Calu3 (cell line): ENCODE measurements at regions not wholly inside any gene's neighbourhood (a gene's known extent, or its start where the extent isn't known, plus 50 kb on each side); places are given as distances from the start of the nearest gene placed in this dataset.

Experiments
- BruUV-seq: library from RNA; stranded (reverse); fragments of 400-500 nt; replicated peaks from 2 replicates; lab custom pipeline; 2021; lab: Mats Ljungman, UMichigan
- CTCF ChIA-PET: fragments of 300-600 bp; sonication (Branson Sonifier 250); formaldehyde crosslinking; loops from one replicate; lab custom pipeline; 2022; ENCODE audit warnings: antibody characterized with exemption; lab: Charles Lee
- DNase-seq: peaks from one replicate; pipeline ENCODE4 v3.0.0; 2022
- H3K27ac Mint-ChIP-seq: one replicate; pipeline ENCODE4 v1.8.0; 2022; ENCODE audit warnings: mixed read lengths; ENCODE audit not compliant: unreplicated experiment
- H3K27me3 Mint-ChIP-seq: one replicate; pipeline ENCODE4 v1.8.0; 2022; ENCODE audit warnings: mixed read lengths; ENCODE audit not compliant: unreplicated experiment
- H3K36me3 Mint-ChIP-seq: one replicate; pipeline ENCODE4 v1.8.0; 2022; ENCODE audit warnings: mild to moderate bottlenecking, moderate library complexity, mixed read lengths; ENCODE audit not compliant: insufficient read depth, unreplicated experiment
- H3K4me1 Mint-ChIP-seq: one replicate; pipeline ENCODE4 v1.8.0; 2022; ENCODE audit warnings: mild to moderate bottlenecking, low read depth, mixed read lengths; ENCODE audit not compliant: unreplicated experiment
- H3K4me3 Mint-ChIP-seq: one replicate; pipeline ENCODE4 v1.8.0; 2022; ENCODE audit warnings: mild to moderate bottlenecking, low read depth, moderate library complexity, mixed read lengths; ENCODE audit not compliant: unreplicated experiment
- H3K9me3 Mint-ChIP-seq: one replicate; pipeline ENCODE4 v1.8.0; 2022; ENCODE audit warnings: low read depth, mixed read lengths; ENCODE audit not compliant: unreplicated experiment
- intact Hi-C: fragments of 100-400 bp; cut with micrococcal nuclease; formaldehyde crosslinking; loops from one replicate; pipeline ENCODE4 v1.10.0; 2022; ENCODE audit not compliant: unreplicated experiment
- TF ChIP-seq, protein P1 (sequence below): fragments of 200-600 bp; IDR thresholded peaks from one replicate; pipeline ENCODE4 v1.8.0; 2022; ENCODE audit warnings: antibody characterized with exemption; ENCODE audit not compliant: unreplicated experiment

GRCh38 chr13:74669149-74669548, 534.9 kb upstream of the KLF12 start:
- H3K9me3 Mint-ChIP-seq: no peaks in the 10 kb centered on the region
- no peak overlapping the region for H3K4me3 Mint-ChIP-seq
- no peaks in the 10 kb centered on the region for H3K4me1 Mint-ChIP-seq
- H3K27ac Mint-ChIP-seq: no peak overlapping the region
- H3K27me3 Mint-ChIP-seq: no peaks in the 10 kb centered on the region
- H3K36me3 Mint-ChIP-seq: no peaks in the 10 kb centered on the region
- TF ChIP-seq, protein P1, sequence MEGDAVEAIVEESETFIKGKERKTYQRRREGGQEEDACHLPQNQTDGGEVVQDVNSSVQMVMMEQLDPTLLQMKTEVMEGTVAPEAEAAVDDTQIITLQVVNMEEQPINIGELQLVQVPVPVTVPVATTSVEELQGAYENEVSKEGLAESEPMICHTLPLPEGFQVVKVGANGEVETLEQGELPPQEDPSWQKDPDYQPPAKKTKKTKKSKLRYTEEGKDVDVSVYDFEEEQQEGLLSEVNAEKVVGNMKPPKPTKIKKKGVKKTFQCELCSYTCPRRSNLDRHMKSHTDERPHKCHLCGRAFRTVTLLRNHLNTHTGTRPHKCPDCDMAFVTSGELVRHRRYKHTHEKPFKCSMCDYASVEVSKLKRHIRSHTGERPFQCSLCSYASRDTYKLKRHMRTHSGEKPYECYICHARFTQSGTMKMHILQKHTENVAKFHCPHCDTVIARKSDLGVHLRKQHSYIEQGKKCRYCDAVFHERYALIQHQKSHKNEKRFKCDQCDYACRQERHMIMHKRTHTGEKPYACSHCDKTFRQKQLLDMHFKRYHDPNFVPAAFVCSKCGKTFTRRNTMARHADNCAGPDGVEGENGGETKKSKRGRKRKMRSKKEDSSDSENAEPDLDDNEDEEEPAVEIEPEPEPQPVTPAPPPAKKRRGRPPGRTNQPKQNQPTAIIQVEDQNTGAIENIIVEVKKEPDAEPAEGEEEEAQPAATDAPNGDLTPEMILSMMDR: no peak
- no peak for DNase-seq
- CTCF ChIA-PET: no interaction called here
- BruUV-seq: no TSS peak
- intact Hi-C loops: no loop called here

- no peak for DNase-seq
- no TSS peak for BruUV-seq
- CTCF ChIA-PET: no interaction called here
- H3K4me3 Mint-ChIP-seq: no peak overlapping the region
- no peaks in the 10 kb centered on the region for H3K4me1 Mint-ChIP-seq
- no peaks in the 10 kb centered on the region for H3K36me3 Mint-ChIP-seq
- TF ChIP-seq, protein P1: no peak
- H3K27ac Mint-ChIP-seq: no peak overlapping the region
- no peaks in the 10 kb centered on the region for H3K9me3 Mint-ChIP-seq
- no peaks in the 10 kb centered on the region for H3K27me3 Mint-ChIP-seq
- intact Hi-C loops: no loop called here
Measured at GRCh38 chr13:74667656-74668203, 533.5 kb upstream of the KLF12 start.

GRCh38 chr13:74662905-74663304, 528.7 kb upstream of the KLF12 start:
- DNase-seq: no peak
- no peak overlapping the region for H3K27ac Mint-ChIP-seq
- H3K36me3 Mint-ChIP-seq: no peaks in the 10 kb centered on the region
- TF ChIP-seq, protein P1: no peak
- no peak overlapping the region for H3K4me3 Mint-ChIP-seq
- H3K4me1 Mint-ChIP-seq: no peaks in the 10 kb centered on the region
- intact Hi-C loops: no loop called here
- no peaks in the 10 kb centered on the region for H3K27me3 Mint-ChIP-seq
- CTCF ChIA-PET: no interaction called here
- no TSS peak for BruUV-seq
- no peaks in the 10 kb centered on the region for H3K9me3 Mint-ChIP-seq

GRCh38 chr13:74661851-74662250, 527.6 kb upstream of the KLF12 start:
- no TSS peak for BruUV-seq
- TF ChIP-seq, protein P1: no peak
- no peaks in the 10 kb centered on the region for H3K27me3 Mint-ChIP-seq
- DNase-seq: no peak
- H3K36me3 Mint-ChIP-seq: no peaks in the 10 kb centered on the region
- CTCF ChIA-PET: no interaction called here
- no peaks in the 10 kb centered on the region for H3K9me3 Mint-ChIP-seq
- no peak overlapping the region for H3K27ac Mint-ChIP-seq
- no peaks in the 10 kb centered on the region for H3K4me1 Mint-ChIP-seq
- H3K4me3 Mint-ChIP-seq: no peak overlapping the region
- intact Hi-C loops: no loop called here
